Colonic mucosa (tissue), 4 donors: ENCODE measurements at regions not wholly inside any gene's neighbourhood (a gene's known extent, or its start where the extent isn't known, plus 50 kb on each side); places are given as distances from the start of the nearest gene placed in this dataset.

Source experiments
- DNase-seq: peaks from one replicate; pipeline ENCODE4 v3.0.0-alpha.2; 2020
- H3K27ac ChIP-seq: fragments of 200-600 bp; one replicate; pipeline ENCODE4 v1.8.0; 2021
- H3K27me3 ChIP-seq: fragments of 200-600 bp; one replicate; pipeline ENCODE4 v1.8.0; 2021
- H3K36me3 ChIP-seq: fragments of 200-600 bp; one replicate; pipeline ENCODE4 v1.8.0; 2021
- H3K4me1 ChIP-seq: fragments of 200-600 bp; one replicate; pipeline ENCODE4 v1.8.0; 2021; ENCODE audit warnings: mild to moderate bottlenecking
- H3K4me3 ChIP-seq: fragments of 200-600 bp; one replicate; pipeline ENCODE4 v1.8.0; 2021
- H3K9ac ChIP-seq, 2 donors: one replicate each; pipeline ENCODE4 v1.7.0; 2013; ENCODE audit warnings: control low read depth in 2 of 2, low read depth in 2 of 2, low read length in 2 of 2
- H3K9me3 ChIP-seq: fragments of 200-600 bp; one replicate; pipeline ENCODE4 v1.8.0; 2021
- intact Hi-C: fragments of 100-400 bp; cut with DNase I; formaldehyde crosslinking; loops from one replicate; pipeline ENCODE4 v1.14.1; 2022
- TF ChIP-seq, protein P1 (sequence below): fragments of 200-600 bp; IDR thresholded peaks from one replicate; pipeline ENCODE4 v1.8.0; 2022; ENCODE audit warnings: antibody characterized with exemption, mild to moderate bottlenecking
- donor health status: healthy.
- donor health status: DM: no; HTN: no; CAD: no.
- donor health status: DM: no; HTN: no; CAD: no.

DNA sequence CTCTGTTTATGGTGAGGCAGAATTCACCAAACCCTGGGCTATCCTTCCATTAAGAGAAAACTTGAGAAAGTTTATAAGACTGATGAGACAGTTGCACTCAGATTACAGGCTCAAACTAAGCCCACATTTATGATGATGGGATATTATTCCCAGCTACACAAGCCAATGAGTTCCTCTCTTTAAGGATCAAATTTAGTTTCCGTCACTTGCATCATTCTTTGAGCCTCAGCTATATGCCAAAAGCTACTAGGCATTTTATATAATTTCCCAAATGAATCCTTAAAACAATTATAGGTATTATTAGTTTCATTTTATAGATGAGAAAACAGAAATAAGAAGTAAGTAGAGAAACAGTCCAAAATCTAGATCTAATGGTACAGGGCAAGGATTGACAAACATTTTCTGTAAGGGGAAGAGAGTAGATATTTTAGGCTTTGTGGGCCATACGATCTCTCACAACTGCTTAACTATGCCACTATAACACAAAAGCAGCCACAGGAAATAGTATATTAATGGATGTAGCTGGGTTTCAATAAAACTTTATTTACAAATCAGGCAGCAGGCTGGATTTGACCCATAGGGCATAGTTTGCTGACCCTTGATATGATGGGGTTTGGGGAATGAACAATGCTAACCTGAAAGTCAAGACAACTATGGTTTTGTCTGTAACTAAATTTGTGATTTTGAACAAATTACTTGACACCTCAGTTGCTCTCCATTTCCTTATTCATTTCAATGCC lies 91.8 kb upstream of the PLXNC1 start:
- peak overlapping the region; percentile 45 for H3K27ac ChIP-seq
- DNase-seq: no peak
- intact Hi-C loops: no loop called here

DNA sequence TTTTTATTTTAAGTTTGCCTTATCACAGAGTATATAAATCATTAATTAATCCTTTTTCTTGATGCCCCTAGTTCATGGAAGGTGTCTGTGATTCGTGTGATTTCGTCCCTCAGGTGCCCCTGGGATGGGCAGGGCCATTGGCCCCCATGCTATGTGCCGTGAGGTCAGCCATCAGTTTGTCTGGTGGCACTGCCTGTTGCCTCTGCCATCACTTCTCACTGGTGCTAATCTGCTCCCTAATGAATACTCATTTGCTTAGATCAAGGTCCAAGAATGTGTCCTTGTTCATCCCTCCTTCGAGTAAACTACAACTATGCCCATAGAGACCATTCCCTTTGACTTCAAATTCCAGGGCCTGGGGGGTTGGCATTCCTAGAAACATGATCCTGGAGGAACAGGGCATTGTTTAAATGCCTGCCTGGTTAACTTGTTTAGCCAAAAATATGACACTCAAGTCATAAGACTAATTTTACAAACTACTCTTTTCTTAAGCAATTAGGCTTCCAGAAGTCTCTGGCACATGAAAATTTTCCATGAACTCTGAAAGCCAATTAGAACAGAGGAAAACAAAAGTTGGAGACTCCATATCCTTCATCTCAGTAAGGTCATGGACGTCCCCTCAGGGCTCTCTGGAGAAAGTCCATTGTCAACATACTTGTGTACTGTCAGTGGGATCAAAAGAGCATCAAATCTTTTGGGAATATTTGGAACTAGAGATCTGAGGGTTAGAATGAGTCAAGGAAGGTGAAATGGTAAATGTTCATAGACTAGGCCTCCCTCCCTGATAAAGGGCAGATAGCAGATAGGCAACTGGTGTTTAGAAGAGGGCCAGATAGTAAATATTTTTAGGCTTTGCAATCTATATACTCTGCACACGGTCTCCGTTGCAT lies 90.9 kb upstream of the PLXNC1 start:
- Histone ChIP-seq H3K9ac (no peak overlapping the region), H3K4me1 (no peaks in the 10 kb centered on the region), H3K4me3 (no peak overlapping the region), H3K9me3 (no peaks in the 10 kb centered on the region), H3K27ac (no peak overlapping the region), H3K36me3 (no peaks in the 10 kb centered on the region), H3K27me3 (no peaks in the 10 kb centered on the region)
- no peak for DNase-seq
- intact Hi-C loops: no loop called here
- TF ChIP-seq, protein P1, sequence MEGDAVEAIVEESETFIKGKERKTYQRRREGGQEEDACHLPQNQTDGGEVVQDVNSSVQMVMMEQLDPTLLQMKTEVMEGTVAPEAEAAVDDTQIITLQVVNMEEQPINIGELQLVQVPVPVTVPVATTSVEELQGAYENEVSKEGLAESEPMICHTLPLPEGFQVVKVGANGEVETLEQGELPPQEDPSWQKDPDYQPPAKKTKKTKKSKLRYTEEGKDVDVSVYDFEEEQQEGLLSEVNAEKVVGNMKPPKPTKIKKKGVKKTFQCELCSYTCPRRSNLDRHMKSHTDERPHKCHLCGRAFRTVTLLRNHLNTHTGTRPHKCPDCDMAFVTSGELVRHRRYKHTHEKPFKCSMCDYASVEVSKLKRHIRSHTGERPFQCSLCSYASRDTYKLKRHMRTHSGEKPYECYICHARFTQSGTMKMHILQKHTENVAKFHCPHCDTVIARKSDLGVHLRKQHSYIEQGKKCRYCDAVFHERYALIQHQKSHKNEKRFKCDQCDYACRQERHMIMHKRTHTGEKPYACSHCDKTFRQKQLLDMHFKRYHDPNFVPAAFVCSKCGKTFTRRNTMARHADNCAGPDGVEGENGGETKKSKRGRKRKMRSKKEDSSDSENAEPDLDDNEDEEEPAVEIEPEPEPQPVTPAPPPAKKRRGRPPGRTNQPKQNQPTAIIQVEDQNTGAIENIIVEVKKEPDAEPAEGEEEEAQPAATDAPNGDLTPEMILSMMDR: no peak

More for the DNA sequence above, 91.8 kb upstream of the PLXNC1 start:
- no peaks in the 10 kb centered on the region for H3K9me3 ChIP-seq
- H3K9ac ChIP-seq: no peak overlapping the region
- no peak overlapping the region for H3K4me3 ChIP-seq
- TF ChIP-seq, protein P1: no peak
- H3K4me1 ChIP-seq: no peaks in the 10 kb centered on the region
- H3K36me3 ChIP-seq: no peaks in the 10 kb centered on the region
- no peaks in the 10 kb centered on the region for H3K27me3 ChIP-seq

DNA sequence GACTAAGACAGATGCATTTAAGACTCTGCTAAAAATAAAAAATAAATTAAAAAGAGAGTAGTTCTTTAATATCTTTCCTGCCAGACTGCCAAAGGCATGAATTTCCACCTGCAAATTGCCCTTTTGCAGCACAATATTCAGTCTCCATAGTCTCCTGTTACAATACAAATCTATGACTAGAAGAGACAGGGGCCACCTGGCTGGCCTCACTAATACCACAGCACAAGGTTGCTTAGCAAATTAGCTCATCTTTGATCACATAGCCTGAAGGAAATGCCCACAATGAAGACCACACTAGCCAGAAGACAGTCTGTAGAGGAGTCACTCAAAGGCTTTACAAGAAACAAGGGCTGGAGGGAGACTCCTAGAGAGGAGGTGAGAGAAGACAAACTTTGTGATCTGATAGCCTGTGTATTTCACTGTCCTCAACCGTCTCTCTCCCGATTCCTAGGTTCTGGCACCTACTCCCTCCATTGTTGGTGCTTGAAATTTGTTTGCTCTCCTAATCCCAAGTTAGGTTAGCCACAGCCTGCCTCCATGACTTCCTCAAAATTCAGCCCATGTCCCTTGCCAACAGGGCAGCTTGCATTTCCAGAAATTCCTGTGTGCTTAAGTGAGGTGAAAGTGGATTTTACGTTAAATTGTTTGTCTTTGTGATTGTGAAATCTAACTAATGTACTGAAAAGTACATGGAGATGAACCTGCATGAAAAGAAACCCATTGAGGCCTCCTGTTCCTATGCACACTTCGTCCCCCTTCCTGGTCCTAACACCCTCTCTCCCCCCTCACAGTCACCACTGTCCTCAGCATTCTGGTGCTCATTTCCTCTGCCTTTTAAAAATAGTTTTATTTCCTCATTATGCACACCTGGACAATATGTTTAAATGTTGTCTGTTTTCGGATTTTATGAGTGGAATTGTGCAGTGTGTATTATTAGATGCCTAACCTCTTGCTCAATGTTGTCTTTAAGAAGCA lies 88.7 kb upstream of the PLXNC1 start:
- no peak for DNase-seq
- H3K9ac ChIP-seq: peak overlapping the region in 1 of 2 donors; percentile 53
- peak overlapping the region; percentile 5 for H3K27ac ChIP-seq
- intact Hi-C loops: no loop called here
- H3K4me1 ChIP-seq: no peaks in the 10 kb centered on the region
- no peaks in the 10 kb centered on the region for H3K36me3 ChIP-seq
- H3K27me3 ChIP-seq: no peaks in the 10 kb centered on the region
- TF ChIP-seq, protein P1: no peak
- no peaks in the 10 kb centered on the region for H3K9me3 ChIP-seq
- no peak overlapping the region for H3K4me3 ChIP-seq

DNA sequence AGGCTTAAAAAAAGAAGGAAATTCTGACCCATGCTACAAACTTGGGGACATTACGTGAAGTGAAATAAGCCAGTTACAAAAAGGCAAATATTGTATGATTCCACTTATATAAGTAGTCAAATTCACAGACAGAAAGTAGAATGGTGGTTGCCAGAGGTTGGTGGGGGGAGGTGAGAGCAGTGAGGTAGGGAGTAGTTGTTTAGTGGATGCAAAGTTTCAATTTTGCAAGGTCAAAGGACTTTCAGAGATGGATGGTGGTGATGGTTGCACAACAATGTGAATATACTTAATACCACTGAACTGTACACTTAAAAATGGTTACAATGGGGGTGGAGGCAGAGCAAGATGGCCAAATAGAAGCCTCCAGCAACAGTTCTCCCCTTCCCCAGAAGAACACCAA lies 86.2 kb upstream of the PLXNC1 start:
- no peak overlapping the region for H3K9ac ChIP-seq
- no peaks in the 10 kb centered on the region for H3K9me3 ChIP-seq
- H3K36me3 ChIP-seq: no peaks in the 10 kb centered on the region
- no peaks in the 10 kb centered on the region for H3K27me3 ChIP-seq
- TF ChIP-seq, protein P1: no peak
- H3K27ac ChIP-seq: no peak overlapping the region
- no peak for DNase-seq
- no peak overlapping the region for H3K4me3 ChIP-seq
- intact Hi-C loops: no loop called here
- H3K4me1 ChIP-seq: no peaks in the 10 kb centered on the region
